ENCODE measurements at regions not wholly inside any gene's neighbourhood (a gene's known extent, or its start where the extent isn't known, plus 50 kb on each side); places are given as distances from the start of the nearest gene placed in this dataset.

GRCh38 chr3:82791241-82791640 is 1029.8 kb upstream of the GBE1 start:
- peaks cover 0 to 10% (median 0%) of the 10 kb centered on the region in 5 donors for H3K9me3 ChIP-seq (ENCODE audit: control insufficient read depth in 5 of 5, low read length in 5 of 5)
- H3K4me1 ChIP-seq (ENCODE audit: control insufficient read depth in 5 of 5, insufficient read depth in 5 of 5, low read length in 5 of 5) = no peaks in the 10 kb centered on the region
- no peak overlapping the region for H3K9ac ChIP-seq (ENCODE audit: low read length in 5 of 5)
- H3K4me3 ChIP-seq (ENCODE audit: low read depth in 1 of 5, low read length in 5 of 5) = no peak overlapping the region
- no peak overlapping the region for H3K27ac ChIP-seq (ENCODE audit: low read depth, low read length)
- peaks cover 0 to 3% (median 0%) of the 10 kb centered on the region in 5 donors for H3K27me3 ChIP-seq (ENCODE audit: control insufficient read depth in 5 of 5, insufficient read depth in 4 of 5, low read length in 5 of 5)
- H3K36me3 ChIP-seq (ENCODE audit: control insufficient read depth in 5 of 5, insufficient read depth in 5 of 5, low read length in 5 of 5) = no peaks in the 10 kb centered on the region

- no peaks in the 10 kb centered on the region for H3K36me3 ChIP-seq (ENCODE audit: control insufficient read depth in 5 of 5, insufficient read depth in 5 of 5, low read length in 5 of 5)
- peaks cover 0 to 10% (median 0%) of the 10 kb centered on the region in 5 donors for H3K9me3 ChIP-seq (ENCODE audit: control insufficient read depth in 5 of 5, low read length in 5 of 5)
- H3K4me1 ChIP-seq (ENCODE audit: control insufficient read depth in 5 of 5, insufficient read depth in 5 of 5, low read length in 5 of 5) = no peaks in the 10 kb centered on the region
- H3K27me3 ChIP-seq (ENCODE audit: control insufficient read depth in 5 of 5, insufficient read depth in 4 of 5, low read length in 5 of 5) = peaks cover 0 to 3% (median 0%) of the 10 kb centered on the region in 5 donors
- no peak overlapping the region for H3K9ac ChIP-seq (ENCODE audit: low read length in 5 of 5)
- no peak overlapping the region for H3K4me3 ChIP-seq (ENCODE audit: low read depth in 1 of 5, low read length in 5 of 5)
- no peak overlapping the region for H3K27ac ChIP-seq (ENCODE audit: low read depth, low read length)
Observed at GRCh38 chr3:82790307-82791097, 1029.1 kb upstream of the GBE1 start.

- no peaks in the 10 kb centered on the region for H3K9me3 ChIP-seq (ENCODE audit: control insufficient read depth in 5 of 5, low read length in 5 of 5)
- no peaks in the 10 kb centered on the region for H3K36me3 ChIP-seq (ENCODE audit: control insufficient read depth in 5 of 5, insufficient read depth in 5 of 5, low read length in 5 of 5)
- H3K9ac ChIP-seq (ENCODE audit: low read length in 5 of 5) = no peak overlapping the region
- H3K27ac ChIP-seq (ENCODE audit: low read depth, low read length) = no peak overlapping the region
- H3K4me3 ChIP-seq (ENCODE audit: low read depth in 1 of 5, low read length in 5 of 5) = no peak overlapping the region
- H3K4me1 ChIP-seq (ENCODE audit: control insufficient read depth in 5 of 5, insufficient read depth in 5 of 5, low read length in 5 of 5) = no peaks in the 10 kb centered on the region
- no peaks in the 10 kb centered on the region for H3K27me3 ChIP-seq (ENCODE audit: control insufficient read depth in 5 of 5, insufficient read depth in 4 of 5, low read length in 5 of 5)
Observed at GRCh38 chr3:82783194-82783593, 1021.7 kb upstream of the GBE1 start.

GRCh38 chr3:82773207-82773606 is 1011.8 kb upstream of the GBE1 start:
- H3K9ac ChIP-seq (ENCODE audit: low read length in 5 of 5) = no peak overlapping the region
- H3K27me3 ChIP-seq (ENCODE audit: control insufficient read depth in 5 of 5, insufficient read depth in 4 of 5, low read length in 5 of 5) = no peaks in the 10 kb centered on the region
- no peak overlapping the region for H3K4me3 ChIP-seq (ENCODE audit: low read depth in 1 of 5, low read length in 5 of 5)
- no peak overlapping the region for H3K27ac ChIP-seq (ENCODE audit: low read depth, low read length)
- peaks cover 0 to 4% (median 0%) of the 10 kb centered on the region in 5 donors for H3K9me3 ChIP-seq (ENCODE audit: control insufficient read depth in 5 of 5, low read length in 5 of 5)
- H3K36me3 ChIP-seq (ENCODE audit: control insufficient read depth in 5 of 5, insufficient read depth in 5 of 5, low read length in 5 of 5) = no peaks in the 10 kb centered on the region
- no peaks in the 10 kb centered on the region for H3K4me1 ChIP-seq (ENCODE audit: control insufficient read depth in 5 of 5, insufficient read depth in 5 of 5, low read length in 5 of 5)

- Histone ChIP-seq H3K4me3 (ENCODE audit: low read depth in 1 of 5, low read length in 5 of 5) (no peak overlapping the region), H3K27ac (ENCODE audit: low read depth, low read length) (no peak overlapping the region), H3K9ac (ENCODE audit: low read length in 5 of 5) (no peak overlapping the region), H3K27me3 (ENCODE audit: control insufficient read depth in 5 of 5, insufficient read depth in 4 of 5, low read length in 5 of 5) (no peaks in the 10 kb centered on the region), H3K9me3 (ENCODE audit: control insufficient read depth in 5 of 5, low read length in 5 of 5) (no peaks in the 10 kb centered on the region), H3K36me3 (ENCODE audit: control insufficient read depth in 5 of 5, insufficient read depth in 5 of 5, low read length in 5 of 5) (no peaks in the 10 kb centered on the region), H3K4me1 (ENCODE audit: control insufficient read depth in 5 of 5, insufficient read depth in 5 of 5, low read length in 5 of 5) (no peaks in the 10 kb centered on the region)
Observed at GRCh38 chr3:82764521-82764920, 1003.1 kb upstream of the GBE1 start.

- Histone ChIP-seq H3K27me3 (ENCODE audit: control insufficient read depth in 5 of 5, insufficient read depth in 4 of 5, low read length in 5 of 5) (no peaks in the 10 kb centered on the region), H3K4me1 (ENCODE audit: control insufficient read depth in 5 of 5, insufficient read depth in 5 of 5, low read length in 5 of 5) (no peaks in the 10 kb centered on the region), H3K4me3 (ENCODE audit: low read depth in 1 of 5, low read length in 5 of 5) (no peak overlapping the region), H3K9ac (ENCODE audit: low read length in 5 of 5) (no peak overlapping the region), H3K9me3 (ENCODE audit: control insufficient read depth in 5 of 5, low read length in 5 of 5) (no peaks in the 10 kb centered on the region), H3K27ac (ENCODE audit: low read depth, low read length) (no peak overlapping the region), H3K36me3 (ENCODE audit: control insufficient read depth in 5 of 5, insufficient read depth in 5 of 5, low read length in 5 of 5) (no peaks in the 10 kb centered on the region)
Observed at GRCh38 chr3:82761858-82762257, 1000.4 kb upstream of the GBE1 start.

- Histone ChIP-seq H3K9ac (ENCODE audit: low read length in 5 of 5) (no peak overlapping the region), H3K27me3 (ENCODE audit: control insufficient read depth in 5 of 5, insufficient read depth in 4 of 5, low read length in 5 of 5) (peaks cover 0 to 4% (median 0%) of the 10 kb centered on the region in 5 donors), H3K36me3 (ENCODE audit: control insufficient read depth in 5 of 5, insufficient read depth in 5 of 5, low read length in 5 of 5) (no peaks in the 10 kb centered on the region), H3K4me3 (ENCODE audit: low read depth in 1 of 5, low read length in 5 of 5) (no peak overlapping the region), H3K9me3 (ENCODE audit: control insufficient read depth in 5 of 5, low read length in 5 of 5) (peaks cover 0 to 3% (median 0%) of the 10 kb centered on the region in 5 donors), H3K4me1 (ENCODE audit: control insufficient read depth in 5 of 5, insufficient read depth in 5 of 5, low read length in 5 of 5) (no peaks in the 10 kb centered on the region), H3K27ac (ENCODE audit: low read depth, low read length) (no peak overlapping the region)
Observed at GRCh38 chr3:82745544-82745943, 984.1 kb upstream of the GBE1 start.

- Histone ChIP-seq H3K27ac (ENCODE audit: low read depth, low read length) (no peak overlapping the region), H3K27me3 (ENCODE audit: control insufficient read depth in 5 of 5, insufficient read depth in 4 of 5, low read length in 5 of 5) (peaks cover 0 to 4% (median 0%) of the 10 kb centered on the region in 5 donors), H3K4me3 (ENCODE audit: low read depth in 1 of 5, low read length in 5 of 5) (no peak overlapping the region)
Observed at GRCh38 chr3:82743196-82743595, 981.8 kb upstream of the GBE1 start.

GRCh38 chr3:82741346-82741745 is 979.9 kb upstream of the GBE1 start:
- Histone ChIP-seq H3K9me3 (ENCODE audit: control insufficient read depth in 5 of 5, low read length in 5 of 5) (peaks cover 0 to 3% (median 0%) of the 10 kb centered on the region in 5 donors), H3K4me1 (ENCODE audit: control insufficient read depth in 5 of 5, insufficient read depth in 5 of 5, low read length in 5 of 5) (no peaks in the 10 kb centered on the region), H3K4me3 (ENCODE audit: low read depth in 1 of 5, low read length in 5 of 5) (no peak overlapping the region)

More at GRCh38 chr3:82743196-82743595, 981.8 kb upstream of the GBE1 start:
- Histone ChIP-seq H3K9ac (ENCODE audit: low read length in 5 of 5) (no peak overlapping the region), H3K9me3 (ENCODE audit: control insufficient read depth in 5 of 5, low read length in 5 of 5) (peaks cover 0 to 3% (median 0%) of the 10 kb centered on the region in 5 donors), H3K4me1 (ENCODE audit: control insufficient read depth in 5 of 5, insufficient read depth in 5 of 5, low read length in 5 of 5) (no peaks in the 10 kb centered on the region), H3K36me3 (ENCODE audit: control insufficient read depth in 5 of 5, insufficient read depth in 5 of 5, low read length in 5 of 5) (no peaks in the 10 kb centered on the region)

GRCh38 chr3:82739390-82739789 is 977.9 kb upstream of the GBE1 start:
- Histone ChIP-seq H3K4me3 (ENCODE audit: low read depth in 1 of 5, low read length in 5 of 5) (no peak overlapping the region), H3K9ac (ENCODE audit: low read length in 5 of 5) (no peak overlapping the region), H3K27ac (ENCODE audit: low read depth, low read length) (no peak overlapping the region), H3K4me1 (ENCODE audit: control insufficient read depth in 5 of 5, insufficient read depth in 5 of 5, low read length in 5 of 5) (no peaks in the 10 kb centered on the region), H3K9me3 (ENCODE audit: control insufficient read depth in 5 of 5, low read length in 5 of 5) (peaks cover 0 to 3% (median 0%) of the 10 kb centered on the region in 5 donors), H3K36me3 (ENCODE audit: control insufficient read depth in 5 of 5, insufficient read depth in 5 of 5, low read length in 5 of 5) (no peaks in the 10 kb centered on the region), H3K27me3 (ENCODE audit: control insufficient read depth in 5 of 5, insufficient read depth in 4 of 5, low read length in 5 of 5) (peaks cover 0 to 4% (median 0%) of the 10 kb centered on the region in 5 donors)

More at GRCh38 chr3:82741346-82741745, 979.9 kb upstream of the GBE1 start:
- H3K27ac ChIP-seq (ENCODE audit: low read depth, low read length) = no peak overlapping the region
- H3K27me3 ChIP-seq (ENCODE audit: control insufficient read depth in 5 of 5, insufficient read depth in 4 of 5, low read length in 5 of 5) = peaks cover 0 to 4% (median 0%) of the 10 kb centered on the region in 5 donors
- no peaks in the 10 kb centered on the region for H3K36me3 ChIP-seq (ENCODE audit: control insufficient read depth in 5 of 5, insufficient read depth in 5 of 5, low read length in 5 of 5)
- no peak overlapping the region for H3K9ac ChIP-seq (ENCODE audit: low read length in 5 of 5)

Measured in subcutaneous abdominal adipose tissue (tissue), 5 donors.